Sigmoid colon (tissue), 4 donors: ENCODE measurements at regions not wholly inside any gene's neighbourhood (a gene's known extent, or its start where the extent isn't known, plus 50 kb on each side); places are given as distances from the start of the nearest gene placed in this dataset.

Experiments
- CTCF ChIP-seq, 4 experiments: fragments of 450-650 bp in 3 of 4; fragments of 200-600 bp in 1 of 4; IDR thresholded peaks; one replicate each; pipeline ENCODE4 v1.5.1; 2016 to 2019; ENCODE audit warnings: antibody characterized with exemption in 4 of 4, mild to moderate bottlenecking in 3 of 4, moderate library complexity in 2 of 4
- EP300 ChIP-seq, 4 donors: sonication (generic); formaldehyde crosslinking; IDR thresholded peaks; one replicate each; pipeline ENCODE4 v1.6.1; 2017; ENCODE audit warnings: antibody characterized with exemption in 4 of 4
- POLR2A ChIP-seq, 2 donors: fragments of 450-650 bp; IDR thresholded peaks; one replicate each; pipeline ENCODE4 v1.6.1; 2016; ENCODE audit warnings: antibody characterized with exemption in 2 of 2, mild to moderate bottlenecking in 2 of 2, moderate library complexity in 2 of 2
- POLR2AphosphoS5 ChIP-seq, 4 donors: sonication (generic); formaldehyde crosslinking; IDR thresholded peaks; one replicate each; pipeline ENCODE4 v1.6.1; 2017; ENCODE audit warnings: antibody characterized with exemption in 4 of 4

DNA sequence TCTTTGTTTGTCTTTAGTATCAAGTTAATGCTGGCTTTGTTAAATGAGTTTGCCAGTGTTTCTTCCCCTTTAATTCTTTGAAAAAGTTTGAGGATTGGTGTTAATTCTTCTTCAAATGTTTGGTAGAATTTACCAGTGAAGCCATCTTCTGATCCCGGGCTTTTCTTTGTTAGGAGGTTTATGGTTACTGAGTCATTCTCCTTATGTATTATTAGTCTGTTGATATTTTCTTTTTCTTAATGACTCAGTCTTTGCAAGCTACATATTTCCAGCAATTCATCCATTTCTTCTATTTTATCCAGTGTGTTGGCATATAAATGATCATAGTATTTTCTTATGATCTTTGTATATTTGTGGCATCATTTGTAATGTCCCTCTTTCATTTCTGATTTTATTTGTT, 74.5 kb upstream of the SPINK5 start:
- TF ChIP-seq CTCF (IDR thresholded peaks at IDR 0.05) = no peak
- TF ChIP-seq POLR2A (IDR thresholded peaks at IDR 0.05) = no peak
- TF ChIP-seq POLR2AphosphoS5 (IDR thresholded peaks at IDR 0.05) = no peak
- TF ChIP-seq EP300 (IDR thresholded peaks at IDR 0.05) = no peak
